ENCODE measurements at regions not wholly inside any gene's neighbourhood (a gene's known extent, or its start where the extent isn't known, plus 50 kb on each side); places are given as distances from the start of the nearest gene placed in this dataset.
"Not testable (repeated sequence)": the region's sequence is repeated elsewhere in the genome, so short reads cannot be mapped to it uniquely, and the experiment has no call there.

DNA sequence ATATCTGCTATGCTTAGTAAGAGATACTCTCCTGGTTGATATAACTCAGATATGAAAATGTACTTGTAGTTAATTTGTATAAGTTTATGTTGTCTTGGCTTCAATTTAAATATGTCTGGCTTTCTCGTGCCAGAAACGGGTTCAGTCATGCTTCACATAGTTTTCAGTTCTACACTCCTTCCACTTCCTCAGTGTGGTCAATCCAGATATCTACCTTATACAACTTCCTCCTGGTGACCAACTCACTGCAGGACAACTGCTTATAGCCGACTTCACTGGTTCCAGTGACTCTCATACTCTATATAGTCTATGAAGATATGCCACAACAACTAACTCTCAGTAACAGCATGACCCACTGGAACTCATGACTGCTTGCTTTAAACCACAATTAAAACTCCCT is 690.4 kb downstream of the SLCO4C1 start:
- H3K4me3 ChIP-seq: no peak overlapping the region
- no peaks in the 10 kb centered on the region for H3K36me3 ChIP-seq
- DNase-seq (ENCODE audit: low read depth in 1 of 2, low spot score in 2 of 2): no peak
- H3K27ac ChIP-seq: no peak overlapping the region
- H3K27me3 ChIP-seq (replicated peaks): no peaks in the 10 kb centered on the region
- no peaks in the 10 kb centered on the region for H3K9me3 ChIP-seq (replicated peaks)
- H3K4me1 ChIP-seq (replicated peaks): no peaks in the 10 kb centered on the region

DNA sequence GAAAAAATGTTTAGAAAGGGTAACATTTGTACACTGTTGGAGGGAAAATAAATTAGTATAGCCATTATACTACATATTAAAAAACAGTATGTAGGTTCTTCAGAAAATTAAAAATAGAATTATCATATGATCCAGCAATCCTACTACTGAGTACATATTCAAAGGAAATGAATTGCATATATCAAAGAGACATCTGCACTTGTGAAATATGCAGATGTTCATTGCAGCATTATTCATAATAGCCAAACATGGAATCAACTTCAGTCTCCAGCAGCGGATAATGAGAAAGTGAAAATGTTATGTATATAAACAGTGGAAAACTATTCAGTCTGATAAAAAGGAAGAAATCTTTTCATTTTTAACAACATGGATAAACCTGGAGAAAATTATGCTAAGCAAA is 695.5 kb downstream of the SLCO4C1 start:
- no peaks in the 10 kb centered on the region for H3K27me3 ChIP-seq (replicated peaks)
- H3K4me1 ChIP-seq (replicated peaks): no peaks in the 10 kb centered on the region
- H3K27ac ChIP-seq: no peak overlapping the region
- H3K36me3 ChIP-seq: no peaks in the 10 kb centered on the region
- no peak for DNase-seq (ENCODE audit: low read depth in 1 of 2, low spot score in 2 of 2)
- no peak overlapping the region for H3K4me3 ChIP-seq
- H3K9me3 ChIP-seq (replicated peaks): no peaks in the 10 kb centered on the region

DNA sequence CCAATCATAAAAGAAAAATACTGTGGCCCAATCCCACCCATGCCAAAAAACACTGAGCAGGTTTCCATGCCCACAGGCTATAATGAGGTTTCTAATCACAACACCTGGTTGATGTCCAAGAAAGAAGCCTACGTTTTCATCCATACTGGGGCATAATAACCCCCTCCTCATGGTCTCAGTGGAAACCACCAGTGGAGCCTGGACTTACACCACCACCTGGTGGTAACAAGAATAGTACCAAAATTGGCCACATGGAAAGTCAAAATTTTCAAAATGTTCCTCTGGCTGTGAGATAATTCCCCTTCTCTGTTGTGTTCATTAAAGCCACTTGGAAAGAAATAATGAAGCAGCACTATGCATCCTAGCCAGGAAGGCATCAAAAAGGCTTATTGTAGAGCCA is 687.3 kb upstream of the ST8SIA4 start:
- Histone ChIP-seq H3K4me3 (no peak overlapping the region), H3K27me3 (replicated peaks) (no peaks in the 10 kb centered on the region), H3K4me1 (replicated peaks) (no peaks in the 10 kb centered on the region), H3K36me3 (no peaks in the 10 kb centered on the region), H3K27ac (no peak overlapping the region), H3K9me3 (replicated peaks) (no peaks in the 10 kb centered on the region)
- no peak for DNase-seq (ENCODE audit: low read depth in 1 of 2, low spot score in 2 of 2)

DNA sequence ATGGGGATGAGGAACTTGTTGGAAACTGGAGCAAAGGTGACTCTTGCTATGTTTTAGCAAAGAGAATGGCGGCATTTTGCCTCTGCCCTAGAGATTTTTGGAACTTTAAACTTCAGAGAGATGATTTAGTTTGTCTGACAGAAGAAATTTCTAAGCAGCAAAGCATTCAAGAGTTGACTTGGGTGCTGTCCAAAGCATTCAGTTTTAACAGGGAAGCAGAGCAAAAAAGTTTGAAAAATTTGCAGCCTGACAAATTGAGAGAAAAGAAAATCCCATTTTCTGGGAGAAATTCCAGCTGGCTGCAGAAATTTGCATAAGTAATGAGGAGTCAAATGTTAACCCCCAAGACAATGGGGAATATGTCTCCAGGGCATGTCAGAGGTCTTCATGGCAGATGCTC is 682.3 kb upstream of the ST8SIA4 start:
- Histone ChIP-seq H3K36me3 (no peaks in the 10 kb centered on the region), H3K4me1 (replicated peaks) (no peaks in the 10 kb centered on the region), H3K4me3 (no peak overlapping the region), H3K9me3 (replicated peaks) (no peaks in the 10 kb centered on the region), H3K27me3 (replicated peaks) (no peaks in the 10 kb centered on the region), H3K27ac (no peak overlapping the region)
- no peak for DNase-seq (ENCODE audit: low read depth in 1 of 2, low spot score in 2 of 2)

DNA sequence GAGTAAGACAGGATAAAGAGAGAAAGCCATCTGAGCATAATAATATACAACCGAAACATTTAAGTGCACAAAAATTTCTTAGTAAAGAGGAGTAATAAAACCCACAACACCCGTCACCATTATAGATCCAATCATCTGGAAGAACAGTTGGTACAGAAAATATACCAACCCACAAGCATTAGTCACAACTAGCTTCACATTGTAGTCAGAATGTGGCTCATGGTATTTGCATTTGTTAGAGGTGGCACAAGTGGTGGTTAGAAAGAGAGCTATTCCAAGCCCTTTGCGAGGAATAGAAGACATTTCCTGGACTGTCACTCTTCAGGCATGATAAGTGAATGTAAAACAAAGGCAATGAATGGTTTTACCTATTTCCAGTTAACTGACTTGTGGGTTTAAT is 677.5 kb upstream of the ST8SIA4 start:
- Histone ChIP-seq H3K27me3 (replicated peaks) (no peaks in the 10 kb centered on the region), H3K4me3 (no peak overlapping the region), H3K9me3 (replicated peaks) (no peaks in the 10 kb centered on the region), H3K36me3 (no peaks in the 10 kb centered on the region), H3K27ac (no peak overlapping the region), H3K4me1 (replicated peaks) (no peaks in the 10 kb centered on the region)
- DNase-seq (ENCODE audit: low read depth in 1 of 2, low spot score in 2 of 2): no peak

DNA sequence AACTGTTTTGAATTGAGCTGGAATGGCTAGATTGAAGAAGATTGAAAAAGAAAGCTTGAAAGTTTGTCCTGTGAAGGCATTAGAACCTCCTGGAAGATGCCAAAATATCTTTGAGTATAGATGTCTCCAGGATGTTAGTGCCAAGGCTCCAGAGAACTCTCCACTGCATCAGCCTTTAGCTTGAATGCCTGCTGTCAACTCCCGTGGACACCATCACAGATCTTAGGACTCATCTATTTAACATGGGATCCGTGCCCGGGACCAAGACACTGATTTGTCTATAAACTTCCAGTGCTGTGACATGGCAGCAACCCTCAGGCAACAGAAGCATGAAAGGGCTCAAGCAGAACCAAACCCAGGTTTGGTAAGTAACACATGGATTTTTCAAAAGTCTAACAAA is 670.9 kb upstream of the ST8SIA4 start:
- H3K36me3 ChIP-seq: no peaks in the 10 kb centered on the region
- no peak for DNase-seq (ENCODE audit: low read depth in 1 of 2, low spot score in 2 of 2)
- no peak overlapping the region for H3K27ac ChIP-seq
- no peaks in the 10 kb centered on the region for H3K9me3 ChIP-seq (replicated peaks)
- no peaks in the 10 kb centered on the region for H3K4me1 ChIP-seq (replicated peaks)
- no peak overlapping the region for H3K4me3 ChIP-seq
- no peaks in the 10 kb centered on the region for H3K27me3 ChIP-seq (replicated peaks)

DNA sequence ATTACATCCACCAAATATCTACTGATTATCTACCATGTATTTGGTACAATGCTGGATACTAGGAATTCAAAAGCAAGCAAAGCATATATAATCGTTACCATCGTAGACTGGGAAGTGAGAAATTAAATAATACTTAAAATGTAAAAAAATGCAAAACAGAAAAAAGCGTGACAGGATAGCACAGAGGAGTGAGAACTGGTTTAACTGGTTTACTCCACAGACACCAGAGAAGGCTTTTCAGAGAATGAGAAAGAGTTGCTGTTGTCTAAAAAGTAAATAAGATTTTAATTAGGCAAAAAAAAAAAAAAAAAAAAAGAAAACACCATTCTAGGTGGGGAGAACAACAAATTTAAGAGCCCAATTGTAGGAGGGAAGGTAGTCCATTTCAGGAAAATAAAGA is 657.9 kb upstream of the ST8SIA4 start:
- Histone ChIP-seq H3K36me3 (no peaks in the 10 kb centered on the region), H3K4me3 (no peak overlapping the region), H3K9me3 (replicated peaks) (no peaks in the 10 kb centered on the region), H3K27ac (no peak overlapping the region), H3K4me1 (replicated peaks) (no peaks in the 10 kb centered on the region), H3K27me3 (replicated peaks) (no peaks in the 10 kb centered on the region)
- DNase-seq (ENCODE audit: low read depth in 1 of 2, low spot score in 2 of 2): no peak

DNA sequence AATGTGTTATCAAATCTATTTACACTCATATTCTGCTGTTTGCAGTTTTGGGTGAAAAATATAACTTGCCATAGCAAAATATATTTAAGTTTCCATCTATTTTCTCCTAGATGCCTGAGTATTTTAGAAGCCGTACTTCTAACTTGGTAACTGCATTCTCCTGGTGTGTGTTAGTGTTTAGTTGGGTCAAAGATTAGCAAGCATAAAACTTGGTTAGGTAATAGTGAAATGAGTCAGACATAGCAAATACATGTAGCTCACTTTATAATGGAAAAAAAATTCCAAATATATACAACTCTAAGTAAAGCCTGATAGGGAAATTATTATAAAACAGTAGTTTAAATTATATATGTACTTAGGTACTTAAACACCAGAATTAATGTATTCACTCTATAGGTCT is 640.7 kb upstream of the ST8SIA4 start:
- DNase-seq (ENCODE audit: low read depth in 1 of 2, low spot score in 2 of 2): no peak
- H3K9me3 ChIP-seq (replicated peaks): no peaks in the 10 kb centered on the region
- no peaks in the 10 kb centered on the region for H3K4me1 ChIP-seq (replicated peaks)
- no peaks in the 10 kb centered on the region for H3K36me3 ChIP-seq
- no peaks in the 10 kb centered on the region for H3K27me3 ChIP-seq (replicated peaks)
- H3K4me3 ChIP-seq: no peak overlapping the region
- H3K27ac ChIP-seq: no peak overlapping the region

DNA sequence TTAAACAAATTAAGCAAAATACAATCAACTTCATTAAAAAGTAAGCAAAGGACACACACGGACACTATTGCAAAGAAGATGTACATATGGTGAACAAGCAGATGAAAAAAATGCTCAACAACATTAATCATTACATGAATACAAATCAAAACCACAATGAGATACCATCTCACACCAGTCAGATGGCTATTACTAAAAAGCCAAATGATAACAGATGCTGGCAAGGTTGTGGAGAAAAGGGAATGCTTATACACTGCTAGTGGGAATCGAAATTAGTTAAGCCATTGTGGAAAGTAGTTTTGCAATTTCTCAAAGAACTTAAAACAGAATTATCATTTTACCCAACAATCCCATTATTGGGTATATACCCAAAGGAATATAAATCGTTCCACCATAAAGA is 636.2 kb upstream of the ST8SIA4 start:
- H3K36me3 ChIP-seq: no peaks in the 10 kb centered on the region
- 0 out of 2 replicates have a peak, but pooled peaks cover 8% of the 10 kb centered on the region for H3K9me3 ChIP-seq (replicated peaks)
- no peak for DNase-seq (ENCODE audit: low read depth in 1 of 2, low spot score in 2 of 2)
- H3K27me3 ChIP-seq (replicated peaks): no peaks in the 10 kb centered on the region
- H3K27ac ChIP-seq: no peak overlapping the region
- no peak overlapping the region for H3K4me3 ChIP-seq
- no peaks in the 10 kb centered on the region for H3K4me1 ChIP-seq (replicated peaks)

DNA sequence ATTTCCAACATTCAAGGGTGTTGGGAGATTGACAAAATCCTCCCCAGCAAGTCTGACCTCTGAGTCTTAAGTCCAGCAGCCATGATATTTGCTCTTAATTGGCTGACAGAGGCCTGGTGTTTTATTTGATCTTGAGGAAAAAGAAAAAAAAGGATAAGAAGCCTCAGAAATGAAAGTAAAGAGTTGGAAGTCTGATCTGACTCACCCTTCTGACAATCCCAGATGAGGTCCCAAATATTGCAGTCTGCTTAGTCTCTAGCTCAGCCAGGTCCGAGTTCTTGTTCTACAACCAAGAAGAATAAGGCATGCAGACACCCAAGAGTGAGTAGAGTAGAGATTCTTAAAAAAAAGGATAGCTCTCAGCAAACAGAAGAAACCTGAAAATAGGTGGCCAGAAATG is 632.5 kb upstream of the ST8SIA4 start:
- H3K4me3 ChIP-seq: no peak overlapping the region
- no peak overlapping the region for H3K27ac ChIP-seq
- no peak for DNase-seq (ENCODE audit: low read depth in 1 of 2, low spot score in 2 of 2)
- no peaks in the 10 kb centered on the region for H3K36me3 ChIP-seq
- no peaks in the 10 kb centered on the region for H3K4me1 ChIP-seq (replicated peaks)
- 0 out of 2 replicates have a peak, but pooled peaks cover 8% of the 10 kb centered on the region for H3K9me3 ChIP-seq (replicated peaks)
- H3K27me3 ChIP-seq (replicated peaks): no peaks in the 10 kb centered on the region

DNA sequence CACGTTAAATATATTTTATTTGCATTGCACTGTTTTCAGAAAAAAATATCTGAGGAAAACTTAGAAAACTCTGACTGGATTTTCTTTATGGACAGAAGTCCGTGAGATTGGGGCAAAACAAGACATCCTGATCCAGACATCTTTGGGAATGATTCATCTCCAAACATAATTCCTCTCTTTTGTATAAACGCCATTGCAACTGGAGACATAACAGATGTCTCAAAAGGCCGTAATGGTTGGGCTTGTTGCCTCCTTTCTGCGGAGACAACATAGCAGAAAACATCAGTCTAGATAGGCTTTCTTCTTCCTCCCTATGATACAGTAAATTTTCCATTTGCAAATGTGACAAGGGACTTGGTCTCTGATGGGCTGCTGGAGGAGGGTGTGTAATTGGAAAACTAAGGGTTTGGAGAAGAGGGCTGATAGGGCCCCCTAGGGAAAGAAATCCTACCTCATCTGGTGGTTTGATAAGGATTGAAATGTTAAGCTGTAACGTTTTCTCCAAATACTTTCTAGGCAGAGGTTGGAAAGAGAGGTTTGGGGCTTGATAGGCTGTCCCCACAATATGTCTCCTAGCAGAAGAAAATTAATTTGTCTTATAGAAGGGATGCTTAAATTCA is 631.5 kb upstream of the ST8SIA4 start:
- no peaks in the 10 kb centered on the region for H3K36me3 ChIP-seq
- DNase-seq (ENCODE audit: low read depth in 1 of 2, low spot score in 2 of 2): no peak
- no peaks in the 10 kb centered on the region for H3K27me3 ChIP-seq (replicated peaks)
- H3K4me3 ChIP-seq: no peak overlapping the region
- H3K4me1 ChIP-seq (replicated peaks): no peaks in the 10 kb centered on the region
- H3K9me3 ChIP-seq (replicated peaks): 0 out of 2 replicates have a peak, but pooled peaks cover 8% of the 10 kb centered on the region
- H3K27ac ChIP-seq: no peak overlapping the region

DNA sequence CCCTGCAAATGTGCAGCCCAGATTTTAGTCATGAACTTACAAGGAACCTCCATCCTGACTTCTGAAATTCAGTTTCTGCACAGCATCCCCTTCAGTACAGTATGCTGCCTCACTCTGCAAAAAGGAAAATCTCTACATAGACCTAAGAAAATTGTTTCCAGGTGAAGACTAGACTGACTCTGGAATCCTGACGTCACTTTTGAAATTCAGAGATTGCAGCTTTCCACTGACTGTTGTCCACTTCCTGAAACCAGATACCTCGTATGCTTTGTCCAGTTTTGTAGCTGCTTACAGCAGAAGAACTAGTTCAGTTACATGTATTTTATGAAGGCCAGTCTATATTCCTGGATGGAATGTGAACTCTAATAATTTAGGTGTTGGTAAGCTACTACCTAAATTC is 629.3 kb upstream of the ST8SIA4 start:
- H3K4me3 ChIP-seq: no peak overlapping the region
- no peak for DNase-seq (ENCODE audit: low read depth in 1 of 2, low spot score in 2 of 2)

DNA sequence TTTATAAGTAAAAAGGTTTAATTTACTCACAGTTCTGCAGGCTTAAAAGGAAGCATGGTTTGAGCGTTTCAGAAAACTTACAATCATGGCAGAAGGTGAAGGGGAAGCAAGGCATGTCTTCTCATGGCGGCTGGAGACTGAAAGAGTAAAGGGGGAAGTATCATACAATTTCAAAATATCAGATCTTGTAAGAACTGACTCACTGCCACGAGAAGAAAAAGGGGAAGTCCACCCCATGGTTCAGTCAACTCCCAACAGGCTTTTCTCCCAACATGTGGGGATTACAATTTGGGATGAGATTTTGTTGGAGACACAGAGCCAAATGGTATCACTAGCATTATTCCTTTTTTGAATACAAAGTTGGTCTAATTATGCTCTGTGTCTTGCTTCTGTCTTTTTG is 627.9 kb upstream of the ST8SIA4 start:
- H3K27ac ChIP-seq: no peak overlapping the region
- no peaks in the 10 kb centered on the region for H3K4me1 ChIP-seq (replicated peaks)
- H3K27me3 ChIP-seq (replicated peaks): no peaks in the 10 kb centered on the region
- no peaks in the 10 kb centered on the region for H3K36me3 ChIP-seq
- DNase-seq (ENCODE audit: low read depth in 1 of 2, low spot score in 2 of 2): no peak
- H3K9me3 ChIP-seq (replicated peaks): no peaks in the 10 kb centered on the region
- no peak overlapping the region for H3K4me3 ChIP-seq

More for the DNA sequence above, 629.3 kb upstream of the ST8SIA4 start:
- Histone ChIP-seq H3K9me3 (replicated peaks) (0 out of 2 replicates have a peak, but pooled peaks cover 5% of the 10 kb centered on the region), H3K27ac (no peak overlapping the region), H3K36me3 (no peaks in the 10 kb centered on the region), H3K4me1 (replicated peaks) (no peaks in the 10 kb centered on the region), H3K27me3 (replicated peaks) (no peaks in the 10 kb centered on the region)

DNA sequence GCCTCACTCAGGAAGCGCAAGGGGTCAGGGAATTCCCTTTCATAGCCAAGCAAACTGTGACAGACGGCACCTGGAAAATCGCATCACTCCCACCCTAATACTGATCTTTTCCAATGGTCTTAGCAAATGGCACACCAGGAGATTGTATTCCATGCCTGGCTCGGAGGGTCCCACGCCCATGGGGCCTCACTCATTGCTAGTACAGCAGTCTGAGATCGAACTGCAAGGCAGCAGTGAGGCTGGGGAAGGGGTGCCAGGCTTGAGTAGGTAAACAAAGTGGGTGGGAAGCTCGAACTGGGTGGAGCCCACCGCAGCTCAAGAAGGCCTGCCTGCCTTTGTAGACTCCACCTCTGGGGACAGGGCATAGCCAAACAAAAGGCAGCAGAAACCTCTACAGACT is 626.0 kb upstream of the ST8SIA4 start:
- DNase-seq (ENCODE audit: low read depth in 1 of 2, low spot score in 2 of 2); H3K27me3 ChIP-seq (replicated peaks); H3K4me1 ChIP-seq (replicated peaks); H3K4me3 ChIP-seq; H3K36me3 ChIP-seq; H3K27ac ChIP-seq; H3K9me3 ChIP-seq (replicated peaks): not testable (repeated sequence)

DNA sequence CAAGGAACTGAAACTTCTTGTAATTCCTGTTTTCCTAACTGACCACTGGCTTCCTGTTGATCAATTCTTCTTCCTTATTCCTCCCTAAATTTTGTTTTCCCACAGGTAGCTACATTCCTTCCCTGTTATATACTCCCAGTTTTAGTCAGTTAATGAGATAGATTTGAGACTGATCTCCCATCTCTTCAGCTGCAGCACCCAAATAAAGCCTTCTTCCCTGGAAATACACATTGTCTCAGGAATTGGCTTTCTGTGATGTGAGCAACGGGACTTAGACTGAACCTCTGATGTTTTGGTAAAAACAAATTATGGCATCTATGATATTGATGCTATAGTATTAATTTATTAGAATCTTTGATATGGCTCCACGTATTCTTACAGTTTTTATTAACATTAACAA is 617.3 kb upstream of the ST8SIA4 start:
- Histone ChIP-seq H3K4me1 (replicated peaks) (no peaks in the 10 kb centered on the region), H3K4me3 (no peak overlapping the region)

More for the DNA sequence above, 617.3 kb upstream of the ST8SIA4 start:
- Histone ChIP-seq H3K27me3 (replicated peaks) (no peaks in the 10 kb centered on the region), H3K27ac (no peak overlapping the region), H3K36me3 (no peaks in the 10 kb centered on the region), H3K9me3 (replicated peaks) (peaks cover 6% of the 10 kb centered on the region; the same call in 1 of the 2 replicates)
- no peak for DNase-seq (ENCODE audit: low read depth in 1 of 2, low spot score in 2 of 2)

Data from SJSA1 (cell line).